GM12878 (cell line): ENCODE measurements at regions not wholly inside any gene's neighbourhood (a gene's known extent, or its start where the extent isn't known, plus 50 kb on each side); places are given as distances from the start of the nearest gene placed in this dataset.

ENCODE experiments used
- BMI1 ChIP-seq: fragments of 450-650 bp; IDR thresholded peaks from 2 replicates; pipeline ENCODE4 v1.6.1; 2016; ENCODE audit warnings: mild to moderate bottlenecking, moderate library complexity, borderline replicate concordance
- TF ChIP-seq, protein P1 (sequence below): fragments of 450-650 bp; formaldehyde crosslinking; IDR thresholded peaks from 2 replicates; pipeline ENCODE4 v1.5.0; 2022; ENCODE audit warnings: mild to moderate bottlenecking, missing genetic modification characterization

DNA sequence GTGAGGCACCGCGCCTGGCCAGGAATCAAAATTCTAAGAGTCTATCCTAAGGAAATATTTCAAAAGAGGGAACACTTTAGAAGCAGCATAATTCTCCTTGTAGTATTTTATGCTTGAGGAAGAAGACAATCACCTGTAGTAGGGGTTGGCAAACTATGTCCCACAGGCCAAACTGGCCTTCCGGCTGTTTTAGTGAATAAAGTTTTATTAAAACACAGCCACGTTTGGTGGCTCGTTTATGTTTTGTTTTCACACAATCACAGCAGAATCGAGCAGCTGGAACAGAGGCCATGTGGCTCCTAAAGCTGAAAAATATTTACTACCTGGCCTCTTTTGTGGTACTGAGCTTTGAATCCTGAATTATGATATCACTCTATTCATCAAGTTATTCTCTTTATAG is 131.7 kb upstream of the TNS3 start:
- no peak for TF ChIP-seq BMI1
- TF ChIP-seq, protein P1, sequence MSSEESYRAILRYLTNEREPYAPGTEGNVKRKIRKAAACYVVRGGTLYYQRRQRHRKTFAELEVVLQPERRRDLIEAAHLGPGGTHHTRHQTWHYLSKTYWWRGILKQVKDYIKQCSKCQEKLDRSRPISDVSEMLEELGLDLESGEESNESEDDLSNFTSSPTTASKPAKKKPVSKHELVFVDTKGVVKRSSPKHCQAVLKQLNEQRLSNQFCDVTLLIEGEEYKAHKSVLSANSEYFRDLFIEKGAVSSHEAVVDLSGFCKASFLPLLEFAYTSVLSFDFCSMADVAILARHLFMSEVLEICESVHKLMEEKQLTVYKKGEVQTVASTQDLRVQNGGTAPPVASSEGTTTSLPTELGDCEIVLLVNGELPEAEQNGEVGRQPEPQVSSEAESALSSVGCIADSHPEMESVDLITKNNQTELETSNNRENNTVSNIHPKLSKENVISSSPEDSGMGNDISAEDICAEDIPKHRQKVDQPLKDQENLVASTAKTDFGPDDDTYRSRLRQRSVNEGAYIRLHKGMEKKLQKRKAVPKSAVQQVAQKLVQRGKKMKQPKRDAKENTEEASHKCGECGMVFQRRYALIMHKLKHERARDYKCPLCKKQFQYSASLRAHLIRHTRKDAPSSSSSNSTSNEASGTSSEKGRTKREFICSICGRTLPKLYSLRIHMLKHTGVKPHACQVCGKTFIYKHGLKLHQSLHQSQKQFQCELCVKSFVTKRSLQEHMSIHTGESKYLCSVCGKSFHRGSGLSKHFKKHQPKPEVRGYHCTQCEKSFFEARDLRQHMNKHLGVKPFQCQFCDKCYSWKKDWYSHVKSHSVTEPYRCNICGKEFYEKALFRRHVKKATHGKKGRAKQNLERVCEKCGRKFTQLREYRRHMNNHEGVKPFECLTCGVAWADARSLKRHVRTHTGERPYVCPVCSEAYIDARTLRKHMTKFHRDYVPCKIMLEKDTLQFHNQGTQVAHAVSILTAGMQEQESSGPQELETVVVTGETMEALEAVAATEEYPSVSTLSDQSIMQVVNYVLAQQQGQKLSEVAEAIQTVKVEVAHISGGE (CRISPR knock-in tag): no peak
